Dedifferentiated amniotic fluid mesenchymal stem cell (primary cell): ENCODE measurements at regions not wholly inside any gene's neighbourhood (a gene's known extent, or its start where the extent isn't known, plus 50 kb on each side); places are given as distances from the start of the nearest gene placed in this dataset.
"Not testable (repeated sequence)": the region's sequence is repeated elsewhere in the genome, so short reads cannot be mapped to it uniquely, and the experiment has no call there.

ENCODE experiments used
- DNase-seq: peaks from one replicate; pipeline ENCODE4 v3.0.0-alpha.2; 2016; ENCODE audit errors: extremely low spot score

GRCh38 chr4:85165808-85166207, 199.3 kb upstream of the WDFY3 start:
- no peak for DNase-seq

- DNase-seq = no peak
Observed at GRCh38 chr4:85166318-85166717, 199.8 kb upstream of the WDFY3 start.

GRCh38 chr4:85168234-85168834, 201.8 kb upstream of the WDFY3 start:
- no peak for DNase-seq

GRCh38 chr4:85170241-85170640, 203.8 kb upstream of the WDFY3 start:
- no peak for DNase-seq

- no peak for DNase-seq
Observed at GRCh38 chr4:85175190-85175589, 208.7 kb upstream of the WDFY3 start.

GRCh38 chr4:85177092-85177491, 210.6 kb upstream of the WDFY3 start:
- no peak for DNase-seq

GRCh38 chr4:85177679-85178078, 211.2 kb upstream of the WDFY3 start:
- no peak for DNase-seq

GRCh38 chr4:85180533-85180932, 214.0 kb upstream of the WDFY3 start:
- DNase-seq = no peak

GRCh38 chr4:85187106-85187505, 220.6 kb upstream of the WDFY3 start:
- no peak for DNase-seq

GRCh38 chr4:85196015-85196414, 229.5 kb upstream of the WDFY3 start:
- DNase-seq = not testable (repeated sequence)

GRCh38 chr4:85200106-85200505, 233.6 kb upstream of the WDFY3 start:
- DNase-seq = no peak

GRCh38 chr4:85209161-85209560, 242.7 kb upstream of the WDFY3 start:
- no peak for DNase-seq

- no peak for DNase-seq
Observed at GRCh38 chr4:85210353-85210752, 243.9 kb upstream of the WDFY3 start.

GRCh38 chr4:85216571-85216970, 250.1 kb upstream of the WDFY3 start:
- DNase-seq = not testable (repeated sequence)

GRCh38 chr4:85218756-85219155, 252.3 kb upstream of the WDFY3 start:
- DNase-seq = no peak

- no peak for DNase-seq
Observed at GRCh38 chr4:85221606-85222005, 253.3 kb upstream of the ARHGAP24 start.

GRCh38 chr4:85222561-85222960, 252.4 kb upstream of the ARHGAP24 start:
- no peak for DNase-seq

- DNase-seq = no peak
Observed at GRCh38 chr4:85228264-85228663, 246.7 kb upstream of the ARHGAP24 start.

- no peak for DNase-seq
Observed at GRCh38 chr4:85233516-85233915, 241.4 kb upstream of the ARHGAP24 start.

- DNase-seq = no peak
Observed at GRCh38 chr4:85243857-85244256, 231.1 kb upstream of the ARHGAP24 start.

GRCh38 chr4:85244638-85245037, 230.3 kb upstream of the ARHGAP24 start:
- DNase-seq = no peak

GRCh38 chr4:85246055-85246454, 228.9 kb upstream of the ARHGAP24 start:
- DNase-seq = no peak

GRCh38 chr4:85250852-85251251, 224.1 kb upstream of the ARHGAP24 start:
- no peak for DNase-seq

GRCh38 chr4:85257817-85258370, 217.1 kb upstream of the ARHGAP24 start:
- DNase-seq = no peak
